Mammary epithelial cell (primary cell): ENCODE measurements at regions not wholly inside any gene's neighbourhood (a gene's known extent, or its start where the extent isn't known, plus 50 kb on each side); places are given as distances from the start of the nearest gene placed in this dataset.

Experiments
- CTCF ChIP-seq, 2 donors: IDR thresholded peaks in 1 of 2; conservative IDR thresholded peaks in 1 of 2; 2 replicates each; pipeline ENCODE4 v1.5.1; 2011 to 2012; ENCODE audit warnings: inconsistent platforms in 2 of 2, low read length in 2 of 2, mild to moderate bottlenecking in 2 of 2, control low read depth in 1 of 2, low read depth in 1 of 2; ENCODE audit not compliant: insufficient read depth in 1 of 2; ENCODE audit errors: extremely low read depth in 1 of 2
- EZH2 ChIP-seq: IDR thresholded peaks from 2 replicates; pipeline ENCODE4 v1.6.1; 2012; ENCODE audit warnings: low read length, inconsistent platforms, borderline replicate concordance

- TF ChIP-seq CTCF (conservative IDR thresholded peaks at IDR 0.05 in 1 of 2, IDR thresholded peaks at IDR 0.05 in 1 of 2; ENCODE audit: extremely low read depth in 1 of 2, insufficient read depth in 1 of 2, low read depth in 1 of 2, low read length in 2 of 2) (no peak), EZH2 (no peak)
Observed at GRCh38 chr7:88647825-88648224, 111.7 kb upstream of the ZNF804B start.
